A549 (cell line): ENCODE measurements at regions not wholly inside any gene's neighbourhood (a gene's known extent, or its start where the extent isn't known, plus 50 kb on each side); places are given as distances from the start of the nearest gene placed in this dataset.

ENCODE experiments used
- CTCF ChIP-seq: fragments of >200 bp; sonication (Bioruptor Twin); formaldehyde crosslinking; IDR thresholded peaks from 3 replicates; pipeline ENCODE4 v1.5.1; 2016
- MAX ChIP-seq: IDR thresholded peaks from 2 replicates; pipeline ENCODE4 v1.6.1; 2012
- NPAS2 ChIP-seq: fragments of 250-450 bp; sonication (Bioruptor Pico); IDR thresholded peaks from 2 replicates; pipeline ENCODE4 v1.8.0; 2022; ENCODE audit warnings: mild to moderate bottlenecking, moderate library complexity, borderline replicate concordance
- POLR2A ChIP-seq: IDR thresholded peaks from 2 replicates; pipeline ENCODE4 v1.6.1; 2012; ENCODE audit warnings: mild to moderate bottlenecking, low read length
- REST ChIP-seq: fragments of 200-600 bp; sonication (generic); IDR thresholded peaks from 2 replicates; pipeline ENCODE4 v1.6.1; 2016; ENCODE audit warnings: antibody characterized with exemption, mild to moderate bottlenecking, moderate library complexity

GRCh38 chr2:64283641-64284361 is 139.6 kb upstream of the PELI1 start:
- TF ChIP-seq REST (no peak), POLR2A (no peak), NPAS2 (CRISPR knock-in tag) (no peak), CTCF (no peak), MAX (no peak)
